SKM-1 (cell line): ENCODE measurements at regions not wholly inside any gene's neighbourhood (a gene's known extent, or its start where the extent isn't known, plus 50 kb on each side); places are given as distances from the start of the nearest gene placed in this dataset.
"Not testable (repeated sequence)": the region's sequence is repeated elsewhere in the genome, so short reads cannot be mapped to it uniquely, and the experiment has no call there.

ENCODE experiments used
- DNase-seq: peaks from one replicate; lab custom pipeline; 2025; ENCODE audit not compliant: unreplicated experiment; lab: John Stamatoyannopoulos, UW

GRCh38 chr20:1811621-1812498, 83.3 kb upstream of the SIRPA start:
- no peak for DNase-seq

- no peak for DNase-seq
Observed at GRCh38 chr20:1810926-1811620, 84.1 kb upstream of the SIRPA start.

GRCh38 chr20:1810572-1810925, 84.7 kb upstream of the SIRPA start:
- no peak for DNase-seq

GRCh38 chr20:1809611-1810510, 85.3 kb upstream of the SIRPA start:
- no peak for DNase-seq

- no peak for DNase-seq
Observed at GRCh38 chr20:1809131-1809572, 86.1 kb upstream of the SIRPA start.

- no peak for DNase-seq
Observed at GRCh38 chr20:1808101-1808500, 87.1 kb upstream of the SIRPA start.

GRCh38 chr20:1807394-1807793, 87.8 kb upstream of the SIRPA start:
- DNase-seq, result no peak

GRCh38 chr20:1806456-1806855, 88.8 kb upstream of the SIRPA start:
- DNase-seq, result no peak

- no peak for DNase-seq
Observed at GRCh38 chr20:1805816-1806215, 89.4 kb upstream of the SIRPA start.

GRCh38 chr20:1805161-1805581, 90.0 kb upstream of the SIRPA start:
- DNase-seq, result no peak

GRCh38 chr20:1804554-1804956, 90.7 kb upstream of the SIRPA start:
- DNase-seq, result no peak

- DNase-seq, result no peak
Observed at GRCh38 chr20:1803932-1804501, 91.2 kb upstream of the SIRPA start.

- no peak for DNase-seq
Observed at GRCh38 chr20:1803061-1803931, 91.9 kb upstream of the SIRPA start.

- DNase-seq, result no peak
Observed at GRCh38 chr20:1802385-1803060, 92.7 kb upstream of the SIRPA start.

GRCh38 chr20:1801929-1802306, 93.3 kb upstream of the SIRPA start:
- DNase-seq, result no peak

GRCh38 chr20:1801225-1801928, 93.8 kb upstream of the SIRPA start:
- DNase-seq, result no peak

- no peak for DNase-seq
Observed at GRCh38 chr20:1800777-1801176, 94.4 kb upstream of the SIRPA start.

GRCh38 chr20:1800180-1800579, 95.0 kb upstream of the SIRPA start:
- no peak for DNase-seq

GRCh38 chr20:1799746-1800145, 95.5 kb upstream of the SIRPA start:
- DNase-seq, result not testable (repeated sequence)
